SU-DHL-6 (cell line): ENCODE measurements at regions not wholly inside any gene's neighbourhood (a gene's known extent, or its start where the extent isn't known, plus 50 kb on each side); places are given as distances from the start of the nearest gene placed in this dataset.

Experiments
- H2AFZ ChIP-seq: fragments of 200-600 bp; sonication (generic); 2 replicates; pipeline ENCODE4 v1.6.1; 2014; ENCODE audit warnings: low read depth, mild to moderate bottlenecking, moderate library complexity, mixed read lengths, antibody characterized with exemption, low read length; ENCODE audit not compliant: severe bottlenecking
- H3F3A ChIP-seq: fragments of 200-600 bp; shearing (Covaris generic); 2 replicates; pipeline ENCODE4 v1.6.0; 2016; ENCODE audit warnings: antibody characterized with exemption, mild to moderate bottlenecking; ENCODE audit not compliant: insufficient read depth
- H3K27ac ChIP-seq: fragments of 200-600 bp; sonication (generic); 2 replicates; pipeline ENCODE4 v1.5.1; 2016; ENCODE audit warnings: low read depth, mild to moderate bottlenecking, low read length, moderate library complexity, mixed read lengths
- H3K27me3 ChIP-seq: fragments of 200-600 bp; sonication (generic), shearing (Covaris generic); 2 replicates; pipeline ENCODE4 v1.6.0; 2014; ENCODE audit warnings: mild to moderate bottlenecking, low read length
- H3K36me3 ChIP-seq: fragments of 200-600 bp; sonication (generic); 2 replicates; pipeline ENCODE4 v1.6.1; 2014; ENCODE audit warnings: mild to moderate bottlenecking, low read length, mixed read lengths
- H3K4me2 ChIP-seq: fragments of 300-600, 200-600 bp; shearing (Covaris generic), sonication (generic); 2 replicates; pipeline ENCODE4 v1.6.0; 2014; ENCODE audit warnings: low read length, low read depth, mild to moderate bottlenecking; ENCODE audit not compliant: poor library complexity, severe bottlenecking
- H3K4me3 ChIP-seq: fragments of 200-600 bp; sonication (generic); 2 replicates; pipeline ENCODE4 v1.5.1; 2014; ENCODE audit warnings: antibody characterized with exemption, low read length, mild to moderate bottlenecking, mixed read lengths; ENCODE audit not compliant: insufficient read depth, poor library complexity, severe bottlenecking
- H3K79me2 ChIP-seq: fragments of 200-600 bp; sonication (generic); 2 replicates; pipeline ENCODE4 v1.6.1; 2014; ENCODE audit warnings: mild to moderate bottlenecking, low read length, moderate library complexity; ENCODE audit not compliant: insufficient read depth
- H3K9ac ChIP-seq: fragments of 200-600 bp; sonication (generic); 2 replicates; pipeline ENCODE4 v1.7.0; 2014; ENCODE audit warnings: mild to moderate bottlenecking, low read length
- H3K9me2 ChIP-seq: fragments of 200-600 bp; sonication (generic); replicated peaks from 2 replicates; pipeline ENCODE4 v1.6.1; 2014; ENCODE audit warnings: low read length; ENCODE audit not compliant: insufficient read depth
- H3K9me3 ChIP-seq: fragments of 200-600 bp; sonication (generic); 2 replicates; pipeline ENCODE4 v1.6.1; 2014; ENCODE audit warnings: low read length, mixed read lengths; ENCODE audit not compliant: insufficient read depth
- H4K20me1 ChIP-seq: fragments of 200-600 bp; sonication (generic); 2 replicates; pipeline ENCODE4 v1.6.1; 2014; ENCODE audit warnings: low read depth, mild to moderate bottlenecking, antibody characterized with exemption, low read length, moderate library complexity, mixed read lengths
- CTCF ChIP-seq: fragments of 200-600 bp; sonication (generic); IDR thresholded peaks from one replicate; pipeline ENCODE4 v1.5.1; 2017; ENCODE audit warnings: antibody characterized with exemption, mild to moderate bottlenecking, low read length, moderate library complexity; ENCODE audit not compliant: insufficient read depth, poor library complexity, severe bottlenecking
- EZH2phosphoT487 ChIP-seq: fragments of 200-600 bp; sonication (generic), shearing (Covaris generic); conservative IDR thresholded peaks from 2 replicates; pipeline ENCODE4 v1.6.1; 2018; ENCODE audit warnings: mild to moderate bottlenecking, antibody characterized with exemption, low read length, moderate library complexity, mixed read lengths

- no peaks in the 10 kb centered on the region for H4K20me1 ChIP-seq
- no peak overlapping the region for H3K4me2 ChIP-seq
- no peak overlapping the region for H3K4me3 ChIP-seq
Measured at GRCh38 chr1:181150842-181151241, 62.3 kb downstream of the IER5 start.

GRCh38 chr1:181151378-181152326 is 63.2 kb downstream of the IER5 start:
- Histone ChIP-seq H4K20me1 (no peaks in the 10 kb centered on the region), H3K27me3 (no peaks in the 10 kb centered on the region), H3K4me3 (no peak overlapping the region), H2AFZ (no peak overlapping the region), H3K27ac (no peak overlapping the region), H3K9ac (no peak overlapping the region), H3K79me2 (no peaks in the 10 kb centered on the region), H3K9me2 (no peaks in the 10 kb centered on the region), H3K36me3 (no peaks in the 10 kb centered on the region), H3K4me2 (no peak overlapping the region), H3F3A (no peaks in the 10 kb centered on the region), H3K9me3 (no peaks in the 10 kb centered on the region)
- TF ChIP-seq EZH2phosphoT487 (no peak), CTCF (no peak)

More at GRCh38 chr1:181150842-181151241, 62.3 kb downstream of the IER5 start:
- H3K9ac ChIP-seq = no peak overlapping the region
- H3K27ac ChIP-seq = no peak overlapping the region
- no peaks in the 10 kb centered on the region for H3K79me2 ChIP-seq
- H3K27me3 ChIP-seq = no peaks in the 10 kb centered on the region
- H3K36me3 ChIP-seq = no peaks in the 10 kb centered on the region
- TF ChIP-seq EZH2phosphoT487 = no peak
- H3K9me2 ChIP-seq = no peaks in the 10 kb centered on the region
- no peaks in the 10 kb centered on the region for H3F3A ChIP-seq
- no peaks in the 10 kb centered on the region for H3K9me3 ChIP-seq
- no peak overlapping the region for H2AFZ ChIP-seq

GRCh38 chr1:181152892-181153633 is 64.6 kb downstream of the IER5 start:
- Histone ChIP-seq H3K4me2 (no peak overlapping the region), H3K27me3 (no peaks in the 10 kb centered on the region), H3K9me3 (no peaks in the 10 kb centered on the region), H3K9me2 (no peaks in the 10 kb centered on the region), H2AFZ (no peak overlapping the region), H3K9ac (no peak overlapping the region), H3F3A (no peaks in the 10 kb centered on the region), H3K27ac (no peak overlapping the region), H3K79me2 (no peaks in the 10 kb centered on the region), H3K4me3 (no peak overlapping the region), H4K20me1 (no peaks in the 10 kb centered on the region), H3K36me3 (no peaks in the 10 kb centered on the region)
- TF ChIP-seq EZH2phosphoT487 (no peak), CTCF (no peak)

- Histone ChIP-seq H3K4me2 (no peak overlapping the region), H3K4me3 (no peak overlapping the region), H2AFZ (no peak overlapping the region), H3K9me2 (no peaks in the 10 kb centered on the region), H3K9ac (no peak overlapping the region), H3K36me3 (no peaks in the 10 kb centered on the region), H3K9me3 (no peaks in the 10 kb centered on the region), H3F3A (no peaks in the 10 kb centered on the region), H3K79me2 (no peaks in the 10 kb centered on the region), H3K27ac (no peak overlapping the region), H3K27me3 (no peaks in the 10 kb centered on the region), H4K20me1 (no peaks in the 10 kb centered on the region)
- no peak for TF ChIP-seq CTCF
- no peak for TF ChIP-seq EZH2phosphoT487
Measured at GRCh38 chr1:181153634-181153961, 65.1 kb downstream of the IER5 start.
